Stimulated activated CD4-positive, alpha-beta T cell treated with anti-CD3 and anti-CD28 coated beads, Interleukin-15, amount 100 ng/mL, for 48 hours (primary cell): ENCODE measurements at regions not wholly inside any gene's neighbourhood (a gene's known extent, or its start where the extent isn't known, plus 50 kb on each side); places are given as distances from the start of the nearest gene placed in this dataset.
"Not testable (repeated sequence)": the region's sequence is repeated elsewhere in the genome, so short reads cannot be mapped to it uniquely, and the experiment has no call there.

Experiments
- DNase-seq, 2 donors: peaks; one replicate each; pipeline ENCODE4 v3.0.0-alpha.2; 2020; ENCODE audit warnings: low read depth in 2 of 2

DNA sequence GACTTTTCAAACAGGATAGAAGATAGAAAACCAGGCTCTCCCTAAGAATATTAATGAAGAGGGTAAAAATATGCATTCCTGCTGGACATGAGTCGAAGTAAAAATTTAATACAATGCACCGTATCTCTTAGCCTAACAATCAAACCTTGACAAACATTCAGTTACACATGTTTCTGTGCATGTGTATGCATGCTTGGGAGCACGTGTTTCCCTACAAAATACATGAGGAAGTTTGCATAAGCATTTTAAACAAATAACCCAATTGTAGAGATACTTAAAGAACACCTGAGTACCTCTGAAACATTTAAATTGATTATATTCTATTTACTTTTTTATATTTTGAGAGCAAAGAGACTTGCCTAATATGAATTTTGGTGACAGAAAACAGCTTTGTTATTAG is 1763.7 kb upstream of the SEL1L start:
- no peak for DNase-seq

DNA sequence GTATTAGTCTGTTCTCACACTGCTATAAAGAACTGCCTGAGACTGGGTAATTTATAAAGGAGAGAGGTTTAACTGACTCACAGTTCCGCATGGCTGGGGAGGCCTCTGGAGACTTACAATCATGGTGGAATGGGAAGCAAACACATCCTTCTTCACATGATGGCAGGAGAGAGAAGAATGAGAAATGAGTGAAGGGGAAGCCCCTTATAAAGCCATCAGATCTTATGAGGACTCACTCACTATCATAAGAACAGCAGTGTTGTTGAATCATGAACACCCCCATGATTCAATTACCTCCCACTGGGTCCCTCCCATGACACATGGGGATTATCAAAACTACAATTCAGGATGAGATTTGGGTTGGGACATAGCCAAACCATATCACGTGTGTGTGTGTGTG is 1764.4 kb upstream of the SEL1L start:
- DNase-seq = not testable (repeated sequence)

DNA sequence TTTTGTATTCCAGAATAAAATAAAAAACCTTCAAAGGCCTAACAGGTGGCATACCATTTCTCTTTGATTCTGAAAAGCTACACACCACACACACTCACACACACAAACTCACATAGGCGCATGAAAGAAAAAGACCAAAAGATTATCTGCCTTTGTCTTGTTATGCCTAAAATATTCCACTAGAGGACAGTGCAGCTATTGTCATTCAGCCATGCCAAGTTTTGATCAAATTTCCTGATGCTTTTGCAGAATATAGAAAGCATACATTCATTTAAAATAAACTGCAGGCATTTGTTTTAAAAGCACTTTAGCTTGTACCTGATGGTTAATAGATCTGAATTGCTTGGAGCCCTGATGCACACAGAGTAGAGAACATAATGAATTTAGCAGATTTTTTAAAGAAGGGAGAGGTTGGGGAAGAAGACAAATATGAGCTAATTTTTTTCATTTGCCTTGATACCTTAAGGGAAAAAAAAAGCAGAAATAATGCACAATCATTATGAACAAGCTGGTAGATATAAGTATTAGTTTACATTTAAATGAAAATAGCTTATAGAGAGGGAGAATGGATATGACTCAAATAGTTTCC is 1766.9 kb upstream of the SEL1L start:
- DNase-seq = no peak

GRCh38 chr14:83301791-83302190 is 1768.1 kb upstream of the SEL1L start:
- DNase-seq = no peak

GRCh38 chr14:83309211-83309610 is 1775.6 kb upstream of the SEL1L start:
- DNase-seq = no peak

DNA sequence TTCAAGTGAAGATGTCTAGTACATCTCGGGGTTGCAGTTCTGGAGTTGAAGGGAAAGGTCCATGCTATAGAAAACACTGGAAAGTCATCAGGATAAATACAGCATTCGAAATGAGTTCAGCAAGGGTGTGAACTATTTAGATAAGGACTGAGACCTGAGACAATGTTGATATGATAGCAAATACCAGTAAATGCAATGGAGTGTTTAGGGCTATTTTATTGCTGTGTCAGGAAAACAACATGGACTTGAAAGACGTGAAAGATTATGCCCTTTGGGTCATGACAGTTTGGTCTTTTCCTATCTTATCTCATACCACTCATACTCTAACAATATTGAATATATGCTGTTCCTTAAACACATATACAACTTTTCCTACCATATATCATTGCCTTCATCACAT is 1776.2 kb upstream of the SEL1L start:
- DNase-seq = no peak

GRCh38 chr14:83312511-83312910 is 1778.9 kb upstream of the SEL1L start:
- no peak for DNase-seq

- DNase-seq = no peak
Measured at GRCh38 chr14:83314764-83315163, 1781.1 kb upstream of the SEL1L start.

DNA sequence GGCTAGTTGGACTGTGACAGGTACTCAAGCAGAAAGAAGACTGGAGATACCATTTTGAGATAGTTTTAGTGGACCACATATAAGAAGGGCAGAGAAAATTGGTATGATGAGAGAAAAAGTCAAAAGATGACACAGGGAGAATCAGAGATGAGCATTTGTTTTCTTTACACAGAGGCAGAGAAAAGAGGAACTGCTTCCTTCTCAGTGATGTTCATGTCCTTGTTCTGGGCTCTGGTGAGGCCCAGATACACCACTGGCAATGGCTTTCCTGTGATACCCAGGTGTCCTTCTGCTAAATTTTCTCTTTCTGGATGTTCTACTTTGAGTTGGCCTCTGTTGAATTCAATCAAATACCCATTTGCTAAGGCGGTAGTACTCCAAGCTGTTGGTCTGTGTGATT is 1782.7 kb upstream of the SEL1L start:
- DNase-seq = no peak

DNA sequence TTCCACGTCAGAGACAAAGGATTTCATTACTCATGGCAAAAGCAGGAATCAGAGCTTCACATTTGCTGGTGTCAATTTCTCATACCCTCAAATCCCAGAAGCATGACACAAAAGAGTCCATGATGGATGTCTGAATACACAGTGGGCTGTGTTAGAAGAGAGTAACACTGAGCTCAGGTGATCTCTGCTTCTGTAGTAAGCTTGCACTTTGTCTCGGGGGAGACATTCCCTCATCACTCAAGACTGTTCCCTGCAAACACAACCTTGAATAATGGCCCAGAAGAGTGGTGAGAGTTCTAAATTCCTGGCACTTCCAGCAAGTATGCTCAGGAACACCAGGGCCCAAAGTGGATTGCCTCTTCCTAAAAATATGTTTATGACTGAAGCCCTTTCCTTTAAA is 1787.2 kb upstream of the SEL1L start:
- no peak for DNase-seq

GRCh38 chr14:83331513-83331912 is 1797.9 kb upstream of the SEL1L start:
- no peak for DNase-seq

DNA sequence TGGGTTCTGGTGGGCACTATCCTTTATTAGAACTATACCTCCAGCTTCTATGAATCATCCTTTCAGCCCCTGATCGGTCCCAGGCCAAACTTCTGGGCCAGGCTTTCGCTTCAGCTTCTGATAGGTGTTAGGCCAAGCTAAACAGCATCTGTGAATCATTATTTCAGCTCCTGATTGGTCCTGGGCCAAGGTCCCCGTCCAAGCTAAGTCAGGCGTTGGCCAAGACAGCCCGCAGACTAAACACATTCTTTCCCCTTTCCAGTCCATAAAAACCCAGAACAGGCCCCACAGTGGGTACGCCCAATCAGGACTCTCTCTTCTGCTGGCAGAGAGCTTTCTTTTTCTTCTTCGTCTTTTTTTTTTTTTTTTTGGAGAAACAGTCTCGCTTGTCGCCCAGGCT is 1808.9 kb upstream of the SEL1L start:
- DNase-seq = no peak

DNA sequence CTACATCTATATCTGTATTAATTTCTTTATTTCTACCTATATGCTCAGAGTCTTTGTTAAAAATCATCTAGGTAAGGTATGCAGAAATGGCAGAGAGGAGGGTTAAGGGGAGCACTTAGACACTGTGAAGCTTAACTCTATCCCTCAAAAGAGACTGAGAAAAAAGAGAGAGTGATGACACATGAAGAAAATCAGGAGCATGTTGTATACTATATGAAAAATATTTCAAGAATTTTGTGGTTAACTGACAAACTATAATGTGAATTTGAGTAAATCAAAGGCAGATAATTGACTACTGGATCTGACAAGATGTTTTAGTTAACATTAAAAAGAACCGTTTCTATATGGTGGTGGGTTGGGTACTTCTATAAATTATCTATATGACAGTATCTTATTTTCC is 1814.2 kb upstream of the SEL1L start:
- no peak for DNase-seq

DNA sequence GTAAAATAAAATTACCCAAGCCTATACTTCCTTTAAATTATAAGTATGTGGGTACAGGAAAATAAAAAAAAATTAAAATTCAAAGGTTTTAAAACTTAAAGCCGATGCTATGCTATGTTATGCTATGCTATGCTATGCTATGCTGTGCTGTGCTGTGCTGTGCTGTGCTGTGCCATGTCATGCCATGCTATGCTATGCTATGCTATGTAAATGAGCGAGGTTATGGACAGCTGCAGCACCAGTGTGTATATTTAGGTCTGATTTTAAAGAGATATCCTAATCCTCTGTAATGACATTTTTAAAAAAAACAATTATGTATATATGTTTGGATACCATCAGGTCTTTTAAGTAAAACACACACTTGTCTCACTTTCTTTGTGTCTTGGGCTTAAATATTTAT is 1822.0 kb upstream of the SEL1L start:
- no peak for DNase-seq

- DNase-seq = no peak
Measured at GRCh38 chr14:83356080-83356479, 1822.4 kb upstream of the SEL1L start.

DNA sequence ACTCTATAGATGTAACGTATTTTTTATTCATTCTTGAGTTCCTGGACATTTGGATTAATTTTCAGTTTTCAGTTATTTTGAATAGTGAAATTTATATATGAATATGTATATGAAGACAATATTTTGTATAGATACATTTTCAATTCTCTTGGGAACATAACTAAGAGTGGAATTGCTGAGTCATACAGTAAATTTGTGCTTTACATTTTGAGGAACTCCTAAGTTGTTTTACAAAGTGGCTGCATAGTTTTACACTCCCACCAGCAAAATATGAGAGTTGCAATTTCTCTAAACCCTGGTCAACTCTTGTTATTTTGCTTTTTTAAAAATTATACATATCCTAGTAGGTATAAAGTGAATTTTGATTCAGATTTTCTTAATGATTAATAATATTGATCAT is 1838.6 kb upstream of the SEL1L start:
- no peak for DNase-seq

DNA sequence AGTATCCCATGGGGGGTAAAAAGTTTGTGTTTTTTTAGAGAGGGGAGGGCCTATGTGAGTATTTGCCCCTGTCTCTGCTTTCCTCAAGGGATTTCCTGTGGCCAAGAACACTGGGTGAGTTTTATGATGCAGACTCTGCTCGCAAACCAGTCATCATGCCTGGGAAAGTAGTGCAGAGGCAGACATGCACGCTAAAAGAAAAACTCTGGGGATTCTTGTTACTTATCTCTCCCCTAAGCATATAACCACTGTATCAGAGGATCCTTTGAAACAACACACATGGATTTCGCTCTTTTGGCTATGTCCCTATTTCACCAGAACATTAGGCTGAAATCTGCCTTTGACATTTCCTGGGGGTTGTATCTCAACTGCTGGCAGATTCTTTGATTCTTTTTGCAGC is 1845.8 kb upstream of the SEL1L start:
- DNase-seq = no peak

GRCh38 chr14:83384253-83384652 is 1850.6 kb upstream of the SEL1L start:
- no peak for DNase-seq

DNA sequence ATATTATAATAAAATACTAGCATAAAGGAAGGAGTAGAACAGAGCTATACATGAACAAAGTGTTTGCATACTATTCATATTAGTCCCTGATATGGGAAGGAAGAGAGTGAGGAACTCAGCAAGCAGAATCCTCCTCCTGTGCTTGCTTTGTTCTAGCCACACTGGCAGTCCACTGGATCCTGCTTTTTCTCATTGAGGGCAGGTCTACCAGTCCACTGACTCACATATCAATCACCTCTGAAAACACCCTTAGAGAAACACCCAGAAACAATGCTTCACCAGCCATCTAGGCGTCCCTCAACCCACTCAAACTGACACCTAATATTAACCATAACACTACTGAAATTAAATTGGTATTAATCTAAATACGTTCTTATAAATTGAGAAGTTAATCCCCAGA is 1861.7 kb upstream of the SEL1L start:
- DNase-seq = no peak

- no peak for DNase-seq
Measured at GRCh38 chr14:83416476-83416875, 1882.8 kb upstream of the SEL1L start.

DNA sequence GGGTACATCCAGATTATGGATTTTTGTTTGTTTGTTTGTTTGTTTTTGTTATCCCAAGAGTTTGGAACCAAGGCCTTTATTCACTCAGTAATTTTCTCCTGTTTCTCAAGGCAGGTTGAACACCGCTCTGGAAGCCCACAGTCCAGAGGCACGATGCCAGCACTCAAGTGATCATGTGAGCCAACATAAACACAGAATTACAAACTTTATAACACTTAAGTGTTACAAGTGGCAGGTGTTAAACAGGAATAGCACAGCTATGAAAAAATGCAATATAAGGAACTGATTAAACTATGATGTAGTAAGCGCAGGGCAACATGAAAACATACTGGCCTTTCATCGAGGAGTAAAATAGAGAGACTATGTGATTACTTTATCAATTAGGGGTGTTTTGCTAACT is 1885.8 kb upstream of the SEL1L start:
- DNase-seq = no peak

DNA sequence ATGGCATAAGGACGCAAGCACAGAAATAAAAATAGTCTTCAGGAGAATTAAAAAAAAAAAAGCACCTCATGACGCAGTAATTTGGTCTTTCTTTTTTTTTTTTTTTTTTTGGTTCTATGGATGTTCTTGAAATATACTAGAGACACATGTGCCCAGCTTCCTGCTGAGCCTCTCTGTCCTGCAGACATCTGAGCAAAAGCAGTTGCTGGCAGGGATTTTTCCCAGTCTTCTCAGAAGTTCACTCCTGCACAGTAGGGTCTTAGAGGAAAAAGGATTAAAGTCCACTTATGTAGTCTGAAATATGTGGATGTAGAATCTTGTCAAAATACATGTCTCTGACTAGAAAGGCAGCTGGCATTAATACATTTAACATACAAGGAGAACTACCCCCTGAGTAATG is 1888.1 kb upstream of the SEL1L start:
- DNase-seq = no peak

- no peak for DNase-seq
Measured at GRCh38 chr14:83425138-83425537, 1891.5 kb upstream of the SEL1L start.

DNA sequence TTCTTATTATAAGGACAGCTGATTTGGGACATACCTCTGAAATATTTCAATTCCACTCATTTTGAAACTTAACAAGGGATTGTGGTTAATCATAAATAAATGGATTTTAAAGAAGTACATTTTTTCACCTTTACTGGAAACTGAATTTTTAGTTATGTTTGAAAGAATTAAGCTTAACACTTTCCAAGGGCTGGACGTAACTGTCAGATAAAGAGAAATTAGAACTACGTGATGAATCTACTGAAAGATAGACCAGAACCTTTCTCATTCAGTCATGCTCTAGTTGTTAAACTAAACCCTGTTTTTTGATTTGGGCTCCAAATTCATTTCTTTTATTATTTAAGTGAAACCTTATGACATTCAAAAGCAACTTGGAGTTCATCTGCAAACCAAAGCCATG is 1892.1 kb upstream of the SEL1L start:
- no peak for DNase-seq

- no peak for DNase-seq
Measured at GRCh38 chr14:83433618-83434017, 1900.0 kb upstream of the SEL1L start.
